ENCODE measurements at regions not wholly inside any gene's neighbourhood (a gene's known extent, or its start where the extent isn't known, plus 50 kb on each side); places are given as distances from the start of the nearest gene placed in this dataset.
"Not testable (repeated sequence)": the region's sequence is repeated elsewhere in the genome, so short reads cannot be mapped to it uniquely, and the experiment has no call there.

DNA sequence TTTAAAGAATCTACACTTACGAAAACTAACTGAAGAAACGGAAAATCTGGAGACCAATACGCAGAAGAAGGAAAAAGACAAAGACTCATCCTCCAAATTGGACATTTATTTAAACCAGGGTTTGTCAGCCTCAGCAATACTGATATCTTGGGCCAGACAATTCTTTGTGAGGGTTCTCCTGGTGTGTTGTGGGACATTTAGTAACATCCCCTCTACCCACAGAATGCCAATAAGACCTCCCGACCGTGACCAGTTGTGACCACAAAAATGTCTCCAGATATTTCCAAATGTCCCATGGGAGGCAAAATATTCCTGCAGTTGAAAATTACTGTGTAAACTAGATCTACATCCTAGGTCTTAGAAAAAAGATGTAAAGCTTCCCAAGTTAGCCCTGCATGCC lies 50.3 kb upstream of the ZSCAN2 start:
- not testable (repeated sequence) for H3K27me3 Mint-ChIP-seq; ATAC-seq (replicated peaks); H3K27ac Mint-ChIP-seq; H3K4me3 Mint-ChIP-seq; H3K9me3 Mint-ChIP-seq
- peaks cover 27% of the 10 kb centered on the region for H3K36me3 Mint-ChIP-seq (ENCODE audit: low read depth)
- peaks cover 18% of the 10 kb centered on the region for H3K4me1 Mint-ChIP-seq

Data from activated T-helper 17 cell treated with anti-CD3 and anti-CD28 coated beads, Interleukin-2, amount 50 U/mL, for 72 hours (primary cell).